KMS-11 (cell line): ENCODE measurements at regions not wholly inside any gene's neighbourhood (a gene's known extent, or its start where the extent isn't known, plus 50 kb on each side); places are given as distances from the start of the nearest gene placed in this dataset.

ENCODE experiments used
- H2AFZ ChIP-seq: fragments of 200-600 bp; sonication (generic); 2 replicates; pipeline ENCODE4 v1.6.1; 2016; ENCODE audit warnings: antibody characterized with exemption, mixed run types, low read depth
- H3K27ac ChIP-seq: fragments of 200-600 bp; sonication (generic); 2 replicates; pipeline ENCODE4 v1.6.1; 2016; ENCODE audit warnings: mild to moderate bottlenecking, mixed run types
- H3K27me3 ChIP-seq: fragments of 200-600 bp; sonication (generic); 2 replicates; pipeline ENCODE4 v1.6.1; 2017; ENCODE audit warnings: mild to moderate bottlenecking, low read depth, mixed run types, moderate library complexity; ENCODE audit not compliant: insufficient read depth
- H3K36me3 ChIP-seq: fragments of 200-600 bp; sonication (generic); 2 replicates; pipeline ENCODE4 v1.6.1; 2017; ENCODE audit warnings: mild to moderate bottlenecking, mixed run types; ENCODE audit not compliant: insufficient read depth
- H3K4me1 ChIP-seq: fragments of 200-600 bp; sonication (generic); 2 replicates; pipeline ENCODE4 v1.6.1; 2016; ENCODE audit warnings: mild to moderate bottlenecking, low read depth, mixed run types; ENCODE audit not compliant: poor library complexity, severe bottlenecking
- H3K4me2 ChIP-seq: fragments of 200-600 bp; sonication (generic); 2 replicates; pipeline ENCODE4 v1.7.0; 2016; ENCODE audit warnings: mild to moderate bottlenecking, mixed run types
- H3K4me3 ChIP-seq: fragments of 200-600 bp; sonication (generic); IDR thresholded peaks from 2 replicates; pipeline ENCODE4 v1.6.1; 2017; ENCODE audit warnings: low read depth, low read length, mixed read lengths; ENCODE audit not compliant: insufficient read depth
- H3K79me2 ChIP-seq: fragments of 200-600 bp; sonication (generic); 2 replicates; pipeline ENCODE4 v1.6.1; 2016; ENCODE audit warnings: low read depth, mixed run types; ENCODE audit not compliant: insufficient read depth
- H3K9ac ChIP-seq: fragments of 200-600 bp; sonication (generic); 2 replicates; pipeline ENCODE4 v1.6.1; 2016; ENCODE audit warnings: mild to moderate bottlenecking, mixed run types
- H4K20me1 ChIP-seq: fragments of 200-600 bp; sonication (generic); 2 replicates; pipeline ENCODE4 v1.6.1; 2016; ENCODE audit warnings: mild to moderate bottlenecking, mixed run types; ENCODE audit not compliant: insufficient read depth
- TF ChIP-seq, protein P1 (sequence below): fragments of 200-600 bp; sonication (generic); conservative IDR thresholded peaks from 2 replicates; pipeline ENCODE4 v1.6.1; 2017; ENCODE audit warnings: low read depth, mild to moderate bottlenecking, antibody characterized with exemption, low read length, moderate library complexity, mixed read lengths

DNA sequence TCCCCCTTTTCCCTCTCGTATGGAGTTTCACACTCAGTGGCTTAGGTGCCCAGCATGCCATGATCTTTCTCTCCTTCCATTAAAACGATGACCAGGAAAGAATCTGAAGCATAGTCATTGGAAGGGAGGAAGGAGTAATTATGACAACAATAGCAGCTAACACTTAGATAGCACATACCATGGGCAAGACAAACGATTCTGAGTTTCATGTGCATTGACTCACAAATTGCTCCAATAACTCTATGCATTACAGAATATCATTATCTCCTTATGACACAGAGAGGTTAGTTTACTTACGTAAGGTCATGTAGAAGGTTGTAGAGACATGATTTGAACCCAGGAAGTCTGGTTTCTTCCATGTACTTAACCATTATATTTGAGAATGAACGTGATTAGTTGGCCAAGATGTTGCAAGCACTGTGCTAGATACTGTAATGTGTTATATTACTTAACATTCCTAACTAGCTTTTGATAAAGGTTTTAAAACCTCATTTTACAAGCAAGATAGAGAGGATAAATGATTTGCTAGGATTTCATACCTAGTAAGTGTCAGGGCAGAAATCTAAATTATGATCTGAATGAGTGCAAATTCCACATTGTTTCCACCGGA lies 162.4 kb downstream of the CAND1 start:
- Histone ChIP-seq H3K4me3 (no peak overlapping the region), H2AFZ (no peak overlapping the region), H4K20me1 (no peaks in the 10 kb centered on the region), H3K79me2 (no peaks in the 10 kb centered on the region), H3K4me1 (peaks cover 49% of the 10 kb centered on the region), H3K36me3 (no peaks in the 10 kb centered on the region), H3K9ac (no peak overlapping the region), H3K27me3 (no peaks in the 10 kb centered on the region), H3K4me2 (no peak overlapping the region), H3K27ac (no peak overlapping the region)
- TF ChIP-seq, protein P1, sequence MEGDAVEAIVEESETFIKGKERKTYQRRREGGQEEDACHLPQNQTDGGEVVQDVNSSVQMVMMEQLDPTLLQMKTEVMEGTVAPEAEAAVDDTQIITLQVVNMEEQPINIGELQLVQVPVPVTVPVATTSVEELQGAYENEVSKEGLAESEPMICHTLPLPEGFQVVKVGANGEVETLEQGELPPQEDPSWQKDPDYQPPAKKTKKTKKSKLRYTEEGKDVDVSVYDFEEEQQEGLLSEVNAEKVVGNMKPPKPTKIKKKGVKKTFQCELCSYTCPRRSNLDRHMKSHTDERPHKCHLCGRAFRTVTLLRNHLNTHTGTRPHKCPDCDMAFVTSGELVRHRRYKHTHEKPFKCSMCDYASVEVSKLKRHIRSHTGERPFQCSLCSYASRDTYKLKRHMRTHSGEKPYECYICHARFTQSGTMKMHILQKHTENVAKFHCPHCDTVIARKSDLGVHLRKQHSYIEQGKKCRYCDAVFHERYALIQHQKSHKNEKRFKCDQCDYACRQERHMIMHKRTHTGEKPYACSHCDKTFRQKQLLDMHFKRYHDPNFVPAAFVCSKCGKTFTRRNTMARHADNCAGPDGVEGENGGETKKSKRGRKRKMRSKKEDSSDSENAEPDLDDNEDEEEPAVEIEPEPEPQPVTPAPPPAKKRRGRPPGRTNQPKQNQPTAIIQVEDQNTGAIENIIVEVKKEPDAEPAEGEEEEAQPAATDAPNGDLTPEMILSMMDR = no peak

DNA sequence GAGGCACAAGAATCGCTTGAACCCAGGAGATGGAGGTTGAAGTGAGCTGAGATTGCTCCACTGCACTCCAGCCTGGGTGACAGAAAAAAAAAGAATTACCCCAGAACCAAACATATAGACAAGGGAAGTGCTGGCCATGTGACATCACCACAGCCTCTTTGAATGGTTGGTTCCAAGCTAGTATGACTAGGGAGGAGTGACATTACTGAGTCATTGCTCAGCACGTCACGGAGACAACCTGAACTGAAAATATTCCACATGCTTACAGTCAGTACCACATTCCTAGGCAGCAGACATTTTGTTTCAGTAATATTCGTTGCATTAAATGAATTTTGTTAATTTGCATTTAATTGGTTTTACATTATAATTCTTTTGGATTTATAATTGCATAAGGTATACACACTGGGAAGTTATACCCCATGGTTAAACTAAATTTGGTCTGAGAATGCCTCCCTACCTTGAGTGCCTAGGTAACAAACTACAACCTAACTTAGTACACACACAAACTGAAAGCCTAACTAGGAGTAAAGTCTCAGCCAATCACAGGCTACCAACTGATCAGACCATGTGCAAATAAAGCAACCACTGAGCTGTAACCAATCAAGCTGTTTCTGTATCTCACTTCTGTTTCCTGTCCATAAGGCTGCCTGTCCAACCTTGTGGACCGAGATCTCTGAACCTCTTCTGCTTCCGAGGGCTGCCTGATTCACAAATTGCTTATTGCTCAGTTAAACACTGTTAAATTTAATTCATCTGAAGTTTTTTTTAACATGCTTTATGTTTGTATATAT lies 164.4 kb downstream of the CAND1 start:
- Histone ChIP-seq H3K4me2 (peak overlapping the region; percentile 54), H3K36me3 (no peaks in the 10 kb centered on the region), H3K4me1 (peaks cover 45% of the 10 kb centered on the region), H2AFZ (no peak overlapping the region; the same call in 1 of the 2 replicates), H3K79me2 (no peaks in the 10 kb centered on the region), H3K4me3 (no peak overlapping the region), H3K27me3 (no peaks in the 10 kb centered on the region), H4K20me1 (no peaks in the 10 kb centered on the region), H3K27ac (peak overlapping the region; percentile 58), H3K9ac (no peak overlapping the region)
- TF ChIP-seq, protein P1 = no peak

DNA sequence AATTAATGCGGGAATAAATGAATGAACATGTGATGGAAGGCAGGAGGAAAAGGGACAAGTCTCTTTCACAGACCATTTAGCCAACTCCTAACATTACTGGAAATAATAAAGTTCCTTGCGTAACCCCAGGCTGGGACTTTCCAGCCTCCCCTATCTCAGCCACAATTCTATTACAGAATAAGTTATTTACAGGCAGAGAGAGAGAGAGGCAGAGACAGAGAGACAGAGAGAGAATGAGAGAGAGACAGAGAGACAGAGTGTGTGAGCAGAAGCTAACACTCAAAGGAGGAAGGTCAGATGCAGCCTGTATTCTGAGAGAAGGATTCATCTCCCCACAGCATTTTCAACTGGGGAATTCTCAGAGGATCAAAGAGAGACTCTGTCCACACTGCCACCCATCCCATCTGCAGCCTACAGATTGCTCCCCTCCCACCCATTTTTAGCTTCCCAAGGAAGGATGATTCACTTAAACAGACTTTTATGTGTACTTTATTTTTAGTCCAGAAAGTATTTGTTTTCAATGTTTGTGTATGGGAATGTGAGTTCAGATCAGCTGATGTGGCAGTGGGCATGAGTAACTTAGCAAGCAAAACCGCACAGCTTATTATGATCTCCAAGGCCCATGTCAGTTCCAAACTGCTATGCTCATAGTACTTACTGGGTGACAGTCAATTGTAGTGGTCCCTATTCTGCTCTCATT lies 165.7 kb downstream of the CAND1 start:
- TF ChIP-seq, protein P1 = no peak
- peak overlapping the region; percentile 28; the same call in 1 of the 2 replicates for H2AFZ ChIP-seq
- no peaks in the 10 kb centered on the region for H3K79me2 ChIP-seq
- H3K36me3 ChIP-seq = no peaks in the 10 kb centered on the region
- H3K4me1 ChIP-seq = peaks cover 45% of the 10 kb centered on the region
- H3K27ac ChIP-seq = peak overlapping the region; percentile 58
- H3K4me2 ChIP-seq = peak overlapping the region; percentile 54
- H3K9ac ChIP-seq = peak overlapping the region; percentile 13; the same call in 1 of the 2 replicates
- no peak overlapping the region for H3K4me3 ChIP-seq
- no peaks in the 10 kb centered on the region for H3K27me3 ChIP-seq
- H4K20me1 ChIP-seq = no peaks in the 10 kb centered on the region

DNA sequence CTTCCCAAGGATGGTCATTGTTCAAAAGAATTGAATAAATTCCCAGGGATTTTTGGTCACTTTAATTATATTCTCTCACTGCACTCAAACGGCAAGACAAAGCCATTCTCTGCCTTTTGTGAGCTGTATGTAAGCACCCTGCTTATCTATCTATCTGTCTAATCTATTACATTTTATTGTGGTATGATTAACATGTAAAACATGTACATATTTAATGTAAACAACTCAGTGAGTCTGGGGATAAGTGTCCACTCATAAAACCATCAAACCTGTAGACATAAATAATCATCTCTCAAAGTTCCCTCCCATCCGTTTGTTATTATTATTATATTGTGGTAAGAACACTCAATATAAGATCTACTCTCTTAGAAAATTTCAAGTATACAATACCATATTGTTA lies 167.1 kb downstream of the CAND1 start:
- H2AFZ ChIP-seq = no peak overlapping the region
- H3K36me3 ChIP-seq = no peaks in the 10 kb centered on the region
- no peak overlapping the region for H3K9ac ChIP-seq
- H3K4me3 ChIP-seq = no peak overlapping the region
- H3K27ac ChIP-seq = no peak overlapping the region
- TF ChIP-seq, protein P1 = no peak
- no peaks in the 10 kb centered on the region for H3K27me3 ChIP-seq
- H3K4me1 ChIP-seq = peaks cover 57% of the 10 kb centered on the region
- no peaks in the 10 kb centered on the region for H3K79me2 ChIP-seq
- no peaks in the 10 kb centered on the region for H4K20me1 ChIP-seq
- peak overlapping the region; percentile 54; the same call in 1 of the 2 replicates for H3K4me2 ChIP-seq
